GM10266 (cell line): ENCODE measurements at regions not wholly inside any gene's neighbourhood (a gene's known extent, or its start where the extent isn't known, plus 50 kb on each side); places are given as distances from the start of the nearest gene placed in this dataset.

Experiments
- DNase-seq: peaks from one replicate; pipeline ENCODE4 v3.0.0; 2012; ENCODE audit errors: extremely low spot score
- TF ChIP-seq, protein P1 (sequence below): IDR thresholded peaks from 2 replicates; pipeline ENCODE4 v1.5.1; 2012; ENCODE audit warnings: mild to moderate bottlenecking, low read depth; ENCODE audit not compliant: control insufficient read depth, insufficient read depth; ENCODE audit errors: missing control alignments

DNA sequence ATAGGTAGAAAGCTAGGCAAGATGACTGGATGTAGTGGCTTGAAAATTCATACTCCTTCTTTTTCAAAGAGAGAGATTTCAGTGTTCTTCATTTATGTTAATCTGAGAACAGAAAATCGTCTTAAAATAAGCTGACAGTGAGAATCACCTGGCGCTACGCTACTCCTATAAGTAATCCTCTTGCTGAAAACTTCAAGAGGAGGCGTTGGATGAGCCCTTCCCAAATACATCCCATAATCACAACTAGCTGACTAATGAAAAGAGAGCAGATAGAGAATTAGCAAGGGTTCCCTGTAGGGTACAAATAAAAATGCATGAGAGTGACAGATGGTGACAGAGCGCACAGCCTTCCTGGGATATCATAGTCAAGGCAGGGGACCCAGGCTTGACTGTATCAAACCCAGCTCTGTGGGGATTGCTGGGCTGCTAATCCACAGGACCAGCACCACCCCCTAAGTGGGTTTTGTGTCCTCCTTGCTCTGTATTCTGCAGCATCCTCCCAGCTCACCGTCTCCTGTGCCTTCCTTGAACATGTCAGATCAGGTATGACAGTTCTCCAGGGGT, 280.2 kb downstream of the SP3 start:
- DNase-seq = no peak
- TF ChIP-seq, protein P1, sequence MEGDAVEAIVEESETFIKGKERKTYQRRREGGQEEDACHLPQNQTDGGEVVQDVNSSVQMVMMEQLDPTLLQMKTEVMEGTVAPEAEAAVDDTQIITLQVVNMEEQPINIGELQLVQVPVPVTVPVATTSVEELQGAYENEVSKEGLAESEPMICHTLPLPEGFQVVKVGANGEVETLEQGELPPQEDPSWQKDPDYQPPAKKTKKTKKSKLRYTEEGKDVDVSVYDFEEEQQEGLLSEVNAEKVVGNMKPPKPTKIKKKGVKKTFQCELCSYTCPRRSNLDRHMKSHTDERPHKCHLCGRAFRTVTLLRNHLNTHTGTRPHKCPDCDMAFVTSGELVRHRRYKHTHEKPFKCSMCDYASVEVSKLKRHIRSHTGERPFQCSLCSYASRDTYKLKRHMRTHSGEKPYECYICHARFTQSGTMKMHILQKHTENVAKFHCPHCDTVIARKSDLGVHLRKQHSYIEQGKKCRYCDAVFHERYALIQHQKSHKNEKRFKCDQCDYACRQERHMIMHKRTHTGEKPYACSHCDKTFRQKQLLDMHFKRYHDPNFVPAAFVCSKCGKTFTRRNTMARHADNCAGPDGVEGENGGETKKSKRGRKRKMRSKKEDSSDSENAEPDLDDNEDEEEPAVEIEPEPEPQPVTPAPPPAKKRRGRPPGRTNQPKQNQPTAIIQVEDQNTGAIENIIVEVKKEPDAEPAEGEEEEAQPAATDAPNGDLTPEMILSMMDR = no peak

DNA sequence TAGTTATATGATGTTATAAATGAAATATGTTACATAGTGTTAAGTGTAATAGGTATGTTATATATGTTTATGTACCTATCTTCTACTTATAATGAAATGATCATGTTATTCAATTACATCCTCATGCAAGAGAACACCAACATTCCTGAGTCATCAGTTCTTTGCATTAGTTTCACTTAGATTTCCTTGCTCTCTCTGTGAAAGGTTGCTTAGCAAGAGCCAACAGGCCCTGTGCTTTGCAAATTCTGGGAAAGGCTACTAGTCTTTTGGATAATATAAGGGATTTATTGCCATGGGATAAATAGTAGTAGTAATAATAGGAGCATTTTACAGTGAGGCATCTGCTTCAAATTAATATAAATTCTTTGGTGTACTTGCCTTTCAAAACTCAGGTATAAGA, 274.8 kb downstream of the SP3 start:
- DNase-seq = no peak
- TF ChIP-seq, protein P1 = no peak

DNA sequence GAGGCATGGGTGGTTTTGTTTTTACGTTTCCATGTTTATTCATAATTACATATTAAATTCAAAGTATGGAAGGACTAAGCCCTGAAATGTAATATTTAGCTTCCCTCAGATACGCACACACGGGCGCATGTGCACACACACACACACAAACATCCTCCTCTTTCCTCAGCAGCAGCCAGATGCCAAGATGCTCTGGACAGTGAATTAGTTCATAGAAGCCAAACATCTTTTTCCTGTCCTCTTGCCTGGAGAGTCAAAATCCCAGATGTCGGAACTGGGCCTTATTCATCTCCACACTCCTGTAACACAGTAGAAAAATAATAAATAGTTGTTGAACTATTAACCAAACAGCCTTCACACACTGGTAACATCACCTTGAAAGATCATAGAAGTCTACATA, 273.1 kb downstream of the SP3 start:
- TF ChIP-seq, protein P1 = no peak
- no peak for DNase-seq

DNA sequence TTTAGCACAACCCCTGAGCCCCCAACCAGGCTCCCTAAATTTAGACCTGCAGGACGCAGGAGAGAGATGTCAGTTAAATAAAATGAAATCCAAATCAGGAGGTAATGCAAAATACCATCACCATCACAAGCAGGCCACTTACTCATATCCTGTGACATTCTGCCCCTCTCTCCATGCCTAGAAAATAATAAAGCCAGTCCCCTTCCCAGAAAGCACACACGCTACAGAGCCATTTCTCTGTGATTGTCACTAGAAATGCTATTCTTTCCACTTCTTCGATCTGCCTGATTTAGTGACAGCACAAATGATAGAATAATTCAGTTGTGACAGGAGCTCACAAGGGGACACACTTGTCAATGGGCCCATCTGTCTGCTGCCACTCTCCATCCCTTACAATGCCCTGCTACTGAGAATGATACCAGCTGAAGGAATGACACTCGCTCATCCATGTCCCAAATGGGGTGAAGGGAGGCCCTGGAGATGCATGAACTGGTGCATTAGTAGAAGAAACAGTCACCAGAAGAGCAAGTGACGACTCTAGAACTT, 272.1 kb downstream of the SP3 start:
- DNase-seq = no peak
- TF ChIP-seq, protein P1 = no peak

DNA sequence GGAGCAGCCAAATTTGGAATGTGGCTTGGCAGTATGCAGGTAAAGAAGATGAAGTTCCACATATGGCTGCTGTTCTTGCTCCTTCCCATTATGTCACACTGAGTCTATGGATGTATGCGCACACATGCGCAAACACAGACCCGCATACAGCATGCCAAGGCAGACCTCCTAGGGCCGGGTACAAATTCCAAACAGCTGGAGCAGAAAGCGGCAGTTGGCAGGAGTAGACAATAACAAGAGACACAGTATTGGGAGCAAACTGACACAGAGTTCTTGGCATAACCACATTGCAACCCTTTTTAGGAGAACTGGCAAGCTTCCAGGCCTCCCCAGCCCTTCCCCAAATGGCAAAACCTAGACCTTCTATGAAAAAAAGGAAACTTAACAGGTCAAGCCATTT, 268.9 kb downstream of the SP3 start:
- TF ChIP-seq, protein P1 = no peak
- DNase-seq = no peak

DNA sequence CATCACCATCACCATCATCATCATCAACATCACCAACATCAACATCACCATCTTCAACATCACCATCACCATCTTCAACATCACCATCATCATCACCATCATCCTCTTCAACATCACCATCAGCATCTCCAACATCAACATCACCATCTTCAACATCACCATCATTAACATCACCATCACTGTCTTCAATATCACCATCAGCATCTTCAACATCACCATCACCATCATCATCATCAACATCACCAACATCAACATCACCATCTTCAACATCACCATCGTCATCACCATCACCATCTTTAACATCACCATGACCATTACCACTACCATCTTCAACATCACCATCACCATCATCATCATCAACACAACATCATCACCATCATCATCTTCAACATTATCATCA, 267.2 kb downstream of the SP3 start:
- no peak for DNase-seq
- TF ChIP-seq, protein P1 = no peak

DNA sequence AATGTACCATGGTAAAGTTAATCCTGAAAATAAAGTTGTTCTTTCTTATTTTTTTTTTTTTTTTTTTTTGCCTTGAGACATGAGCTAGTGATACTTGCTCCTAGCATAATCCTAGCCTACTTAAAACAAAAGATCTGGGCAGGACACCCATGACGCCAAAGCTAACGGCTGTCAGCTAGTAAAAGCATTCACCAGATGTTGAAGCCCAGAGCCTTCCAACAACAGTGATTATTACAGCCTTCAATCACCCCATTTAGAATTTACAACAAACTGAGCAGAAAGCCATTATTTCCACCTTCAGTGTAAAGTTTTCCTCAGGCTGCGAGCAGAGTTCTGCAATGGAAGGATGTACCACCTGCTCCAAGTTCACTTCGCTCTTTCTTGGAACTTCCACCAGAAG, 259.5 kb downstream of the SP3 start:
- DNase-seq = no peak
- TF ChIP-seq, protein P1 = no peak
